HG02970 (cell line): ENCODE measurements at regions not wholly inside any gene's neighbourhood (a gene's known extent, or its start where the extent isn't known, plus 50 kb on each side); places are given as distances from the start of the nearest gene placed in this dataset.

Source experiments
- ATAC-seq: cut with Tn5 transposase; IDR thresholded peaks from one replicate; pipeline ENCODE4 v1.9.1; 2021; ENCODE audit warnings: mild to moderate bottlenecking, moderate library complexity, moderate number of reproducible peaks; ENCODE audit not compliant: unreplicated experiment, low FRiP score

- no peak for ATAC-seq
Measured at GRCh38 chr11:27861706-27862430, 161.6 kb upstream of the BDNF start.

GRCh38 chr11:27860811-27861210 is 160.6 kb upstream of the BDNF start:
- ATAC-seq, result no peak

DNA sequence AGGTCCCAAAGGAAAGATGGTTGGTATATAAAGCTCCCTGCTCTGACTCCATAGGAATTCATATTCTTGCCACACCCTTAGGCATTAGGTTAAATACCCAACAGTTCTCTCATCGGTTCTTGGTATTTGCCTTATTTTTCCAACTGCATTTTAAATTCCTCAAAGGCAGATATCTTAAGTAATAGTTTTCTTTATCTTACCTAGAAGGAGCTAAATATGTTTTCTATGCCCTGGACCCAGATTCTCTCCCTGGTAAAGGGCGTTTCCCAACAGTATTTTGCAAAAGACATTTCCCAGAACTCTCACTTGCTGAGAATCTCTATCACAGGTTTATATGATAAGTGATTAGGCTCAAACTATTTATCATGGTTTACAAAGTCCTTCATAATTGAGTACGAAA is 158.6 kb upstream of the BDNF start:
- ATAC-seq, result no peak

- ATAC-seq, result no peak
Measured at GRCh38 chr11:27857588-27857987, 157.3 kb upstream of the BDNF start.

DNA sequence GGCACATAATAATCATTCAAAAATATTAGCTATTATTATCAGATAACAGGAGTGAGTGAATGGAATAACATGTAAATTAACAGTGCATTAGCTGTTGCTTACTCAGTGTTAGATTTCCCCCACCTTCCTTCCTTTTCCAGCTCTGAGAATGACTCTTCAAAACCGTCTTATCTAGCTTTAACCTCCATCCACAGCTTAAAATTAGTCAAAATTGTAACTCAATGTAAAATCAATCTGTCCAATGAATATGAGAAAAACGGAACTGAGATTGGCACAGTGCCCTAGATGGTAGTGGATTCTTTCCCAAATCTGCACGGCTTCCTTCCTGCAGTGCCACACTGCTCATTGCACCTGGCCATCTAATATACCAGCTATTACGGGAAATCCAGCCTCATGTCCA is 156.8 kb upstream of the BDNF start:
- ATAC-seq, result no peak

DNA sequence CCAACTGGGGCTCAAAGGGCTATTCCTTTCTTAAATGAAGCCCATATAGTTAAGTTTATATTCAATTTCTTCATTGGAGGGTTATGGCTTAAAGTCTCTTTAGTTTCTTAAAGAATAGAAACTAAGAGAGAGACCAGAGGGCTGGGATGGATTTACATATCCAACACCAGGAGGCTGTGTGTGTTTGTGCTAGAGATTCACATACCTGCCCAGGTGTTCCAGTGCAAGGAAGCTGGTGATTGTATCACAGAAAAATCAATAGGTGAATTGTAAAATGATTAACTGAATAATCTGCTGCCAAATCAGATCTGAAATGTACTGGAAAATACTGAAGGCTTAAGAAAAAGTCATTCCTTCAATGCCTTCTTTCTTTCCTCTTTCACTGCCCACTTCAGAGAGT is 148.2 kb upstream of the BDNF start:
- no peak for ATAC-seq

DNA sequence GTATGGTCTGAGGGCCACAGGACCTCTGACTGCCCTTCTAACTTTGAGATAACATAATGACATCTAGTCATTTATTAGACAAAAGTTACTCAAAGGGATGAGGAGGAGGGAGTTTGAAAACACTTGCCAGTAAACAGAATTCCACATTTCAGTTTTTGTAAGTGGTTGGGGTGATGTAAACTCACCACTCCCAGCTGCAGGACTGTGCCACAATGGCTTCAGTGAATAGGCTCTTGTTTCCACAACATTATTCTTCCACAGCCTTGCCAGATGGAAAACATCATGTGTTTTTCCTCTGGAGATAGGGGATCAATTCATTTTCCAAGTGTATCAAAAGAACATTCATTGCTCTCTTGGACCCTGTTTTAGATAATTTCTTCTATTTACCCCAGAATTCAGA is 147.2 kb upstream of the BDNF start:
- no peak for ATAC-seq

GRCh38 chr11:27842290-27842689 is 142.0 kb upstream of the BDNF start:
- ATAC-seq, result no peak

- ATAC-seq, result no peak
Measured at GRCh38 chr11:27841023-27841422, 140.8 kb upstream of the BDNF start.

- ATAC-seq, result no peak
Measured at GRCh38 chr11:27839226-27839913, 139.1 kb upstream of the BDNF start.

DNA sequence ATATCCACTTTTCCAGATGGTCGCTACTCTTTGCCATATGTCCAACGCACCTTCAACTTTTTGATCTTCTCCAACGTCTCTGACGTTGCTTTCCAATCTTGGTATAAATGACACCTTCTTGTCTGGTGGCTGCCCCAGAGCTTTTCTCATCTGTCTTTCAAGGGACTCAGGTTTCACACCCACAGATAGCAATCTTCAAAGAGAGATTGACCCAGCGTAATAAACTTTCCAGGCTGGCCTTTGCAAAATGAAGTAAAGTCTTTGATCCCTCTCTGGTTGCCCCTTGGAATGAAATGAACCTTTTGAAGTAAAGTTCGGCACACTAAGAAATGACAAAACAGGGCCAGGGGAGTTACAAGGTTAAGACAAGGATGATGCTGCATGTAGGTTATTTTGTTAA is 138.4 kb upstream of the BDNF start:
- no peak for ATAC-seq

GRCh38 chr11:27837895-27838563 is 137.8 kb upstream of the BDNF start:
- peak; percentile 87 for ATAC-seq

GRCh38 chr11:27830206-27830605 is 130.0 kb upstream of the BDNF start:
- ATAC-seq, result no peak

DNA sequence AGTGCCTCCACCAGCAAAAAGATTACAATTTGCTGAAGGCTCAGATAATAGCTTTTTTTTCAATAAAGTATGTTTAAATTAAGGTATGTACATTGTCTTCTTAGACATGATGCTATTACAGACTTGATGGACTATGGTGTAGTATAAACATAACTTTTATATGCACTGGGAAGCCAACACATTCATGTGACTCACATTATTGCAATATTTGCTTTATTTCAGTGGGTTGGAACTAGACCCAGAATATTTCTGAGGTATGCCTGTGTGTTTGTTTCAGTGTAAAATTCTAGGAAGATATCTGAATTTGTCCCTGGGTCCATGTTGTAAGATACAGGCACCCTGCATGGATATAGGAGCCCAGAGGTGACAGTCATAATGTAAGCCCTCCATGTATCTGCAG is 120.0 kb upstream of the BDNF start:
- no peak for ATAC-seq

DNA sequence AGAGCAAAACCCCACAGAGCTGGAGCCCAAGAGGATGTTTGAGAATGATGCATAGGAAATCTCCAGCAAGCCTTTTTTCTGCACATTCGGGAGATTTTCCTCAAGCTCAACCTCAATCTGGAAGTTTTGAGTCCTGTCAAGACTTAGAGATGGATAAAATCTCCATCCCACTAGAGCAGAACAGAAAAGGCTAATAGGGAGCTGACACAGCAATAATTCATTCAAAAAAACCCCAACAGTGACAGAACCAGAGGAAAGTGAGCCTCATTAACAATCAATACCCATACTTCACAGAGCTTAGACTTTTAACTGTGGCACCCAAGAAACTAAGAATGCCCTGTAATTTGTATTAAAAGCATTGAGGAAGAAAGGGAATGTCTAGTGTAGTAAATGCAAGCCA is 115.9 kb upstream of the BDNF start:
- no peak for ATAC-seq

- no peak for ATAC-seq
Measured at GRCh38 chr11:27812341-27812740, 112.1 kb upstream of the BDNF start.

- ATAC-seq, result no peak
Measured at GRCh38 chr11:27807596-27807995, 107.3 kb upstream of the BDNF start.

DNA sequence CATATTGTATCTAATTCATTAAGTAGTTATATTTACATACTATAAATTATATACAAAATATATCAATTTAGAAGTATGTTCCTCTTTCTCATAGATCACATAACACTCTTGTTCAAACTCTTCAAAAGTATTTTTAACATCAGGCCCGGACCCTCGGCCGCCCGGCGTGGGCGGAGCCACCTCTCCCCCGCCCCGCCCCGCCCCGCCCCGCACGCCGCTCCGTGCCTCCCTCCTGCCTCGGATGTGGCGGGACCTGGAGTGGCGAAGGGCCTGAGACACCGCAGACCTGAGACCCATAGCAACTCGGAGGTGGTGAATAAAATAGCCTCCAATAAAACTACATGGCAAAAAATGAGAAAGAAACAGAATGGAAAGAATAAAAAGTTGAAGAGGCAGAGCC is 105.9 kb upstream of the BDNF start:
- ATAC-seq, result no peak

DNA sequence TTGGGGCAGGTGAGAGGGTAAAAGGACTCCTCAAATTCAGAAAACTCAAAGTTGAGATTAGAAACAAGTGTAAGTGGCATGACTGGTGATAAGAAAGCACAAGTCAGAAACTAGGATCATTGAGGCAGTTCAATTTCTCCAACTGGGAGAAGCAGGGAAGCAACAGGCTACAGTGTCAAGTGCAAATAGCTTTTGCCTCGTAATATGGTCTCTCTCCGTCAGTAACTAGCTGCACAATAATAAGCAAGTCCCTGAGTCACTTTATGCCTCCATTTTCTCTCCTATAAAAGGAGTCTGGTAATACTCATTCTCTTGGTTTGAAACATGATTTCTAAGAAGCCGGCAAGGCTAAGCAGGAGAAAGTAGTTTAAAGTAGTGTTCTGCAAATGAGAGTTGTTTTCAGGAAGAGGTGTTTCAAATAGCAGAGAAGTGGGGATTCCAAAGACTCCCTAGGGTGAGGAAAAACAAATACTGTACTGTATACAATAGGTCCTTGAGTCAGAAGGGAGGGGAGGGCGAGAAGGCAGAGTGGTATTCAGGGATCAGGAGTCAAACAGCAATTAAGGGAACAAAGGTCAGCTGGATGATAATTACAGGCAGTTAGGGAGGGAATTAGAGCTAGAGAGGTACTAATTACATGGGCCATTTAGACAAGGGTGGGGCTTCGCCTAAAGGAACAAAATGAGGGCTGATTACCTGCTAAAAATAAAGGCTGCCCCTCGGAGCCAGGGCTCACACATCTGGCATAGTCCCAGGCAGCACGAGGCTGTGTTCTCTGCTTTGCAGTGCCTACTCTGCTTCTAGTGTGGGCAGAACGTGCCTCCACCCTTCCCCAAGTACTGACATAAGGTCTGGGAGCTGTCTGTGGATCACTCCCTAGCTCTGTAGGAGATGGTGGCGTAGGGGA is 96.0 kb upstream of the BDNF start:
- ATAC-seq, result no peak

GRCh38 chr11:27786864-27787263 is 86.6 kb upstream of the BDNF start:
- ATAC-seq, result no peak

- ATAC-seq, result no peak
Measured at GRCh38 chr11:27786331-27786730, 86.1 kb upstream of the BDNF start.
